IMR-90 (cell line): ENCODE measurements at regions not wholly inside any gene's neighbourhood (a gene's known extent, or its start where the extent isn't known, plus 50 kb on each side); places are given as distances from the start of the nearest gene placed in this dataset.

Experiments
- ATAC-seq: fragments of 200-7000 bp; cut with Tn5 transposase; 2 replicates; pipeline ENCODE4 v1.9.1; 2020; ENCODE audit warnings: low read depth, mild to moderate bottlenecking, moderate library complexity
- BruUV-seq: library from RNA; stranded (reverse); fragments of 400-500 nt; replicated peaks from 2 replicates; lab custom pipeline; 2021; lab: Mats Ljungman, UMichigan
- CTCF ChIA-PET: fragments of 300-600 bp; formaldehyde crosslinking; extraction: SDS; loops from one replicate; lab custom pipeline; 2021; ENCODE audit warnings: antibody characterized with exemption; lab: Yijun Ruan, JAX
- POLR2A ChIA-PET: fragments of 300-600 bp; sonication (Branson Sonifier 250); formaldehyde crosslinking; loops from one replicate; lab custom pipeline; 2022; ENCODE audit warnings: antibody characterized with exemption; ENCODE audit not compliant: unreplicated experiment; lab: Charles Lee
- DNase-seq: peaks from one replicate; pipeline ENCODE4 v3.0.0; 2013
- H2AFZ ChIP-seq: replicated peaks from 2 replicates; pipeline ENCODE3; 2013; ENCODE audit warnings: low read length, mild to moderate bottlenecking; ENCODE audit not compliant: poor library complexity
- H2AK5ac ChIP-seq: 2 replicates; pipeline ENCODE4 v1.6.1; 2013; ENCODE audit warnings: low read depth, low read length, inconsistent platforms
- H2AK9ac ChIP-seq: replicated peaks from 2 replicates; pipeline ENCODE3; 2013; ENCODE audit warnings: mild to moderate bottlenecking, low read depth, low read length, moderate library complexity; ENCODE audit not compliant: poor library complexity
- H2BK120ac ChIP-seq: 2 replicates; pipeline ENCODE4 v1.6.1; 2013; ENCODE audit warnings: low read depth, low read length, inconsistent platforms
- H2BK15ac ChIP-seq: 3 replicates; pipeline ENCODE4 v1.6.1; 2013; ENCODE audit warnings: low read depth, low read length, inconsistent platforms
- H2BK20ac ChIP-seq: 2 replicates; pipeline ENCODE4 v1.6.1; 2013; ENCODE audit warnings: low read depth, mild to moderate bottlenecking, inconsistent platforms, low read length, moderate library complexity
- H2BK5ac ChIP-seq: 2 replicates; pipeline ENCODE4 v1.6.1; 2013; ENCODE audit warnings: mild to moderate bottlenecking, low read depth, low read length, inconsistent platforms; ENCODE audit not compliant: poor library complexity, severe bottlenecking
- H3K14ac ChIP-seq: replicated peaks from 2 replicates; pipeline ENCODE4 v1.6.1; 2013; ENCODE audit warnings: low read depth, low read length, inconsistent platforms
- H3K18ac ChIP-seq: 2 replicates; pipeline ENCODE4 v1.6.1; 2013; ENCODE audit warnings: low read depth, low read length, control low read depth
- H3K23ac ChIP-seq: 2 replicates; pipeline ENCODE4 v1.6.1; 2013; ENCODE audit warnings: low read depth, low read length, inconsistent platforms
- H3K27ac ChIP-seq: 2 replicates; pipeline ENCODE4 v1.5.1; 2013; ENCODE audit warnings: mild to moderate bottlenecking, control low read depth, low read length; ENCODE audit not compliant: insufficient read depth
- H3K27me3 ChIP-seq: 2 replicates; pipeline ENCODE4 v1.6.1; 2013; ENCODE audit warnings: low read length; ENCODE audit not compliant: control insufficient read depth, insufficient read depth
- H3K36me3 ChIP-seq: 2 replicates; pipeline ENCODE4 v1.6.1; 2013; ENCODE audit warnings: low read length, mixed read lengths; ENCODE audit not compliant: control insufficient read depth, insufficient read depth
- H3K4ac ChIP-seq: 2 replicates; pipeline ENCODE4 v1.6.1; 2013; ENCODE audit warnings: low read depth, low read length, inconsistent platforms
- H3K4me1 ChIP-seq: 2 replicates; pipeline ENCODE4 v1.6.1; 2013; ENCODE audit warnings: low read length, mixed read lengths; ENCODE audit not compliant: control insufficient read depth, insufficient read depth
- H3K4me2 ChIP-seq: 2 replicates; pipeline ENCODE4 v1.6.1; 2013; ENCODE audit warnings: low read depth, mild to moderate bottlenecking, control low read depth, low read length, moderate library complexity
- H3K4me3 ChIP-seq: 2 replicates; pipeline ENCODE4 v1.5.1; 2013; ENCODE audit warnings: low read depth, mild to moderate bottlenecking, control low read depth, low read length, moderate library complexity; ENCODE audit not compliant: insufficient read depth
- H3K56ac ChIP-seq: 2 replicates; pipeline ENCODE4 v1.6.1; 2013; ENCODE audit warnings: low read length, inconsistent platforms; ENCODE audit not compliant: insufficient read depth; ENCODE audit errors: extremely low read depth
- H3K79me1 ChIP-seq, 2 experiments: 2 replicates each; pipeline ENCODE4 v1.6.1; 2013; ENCODE audit warnings: low read length in 2 of 2, inconsistent platforms in 1 of 2, low read depth in 1 of 2
- H3K9ac ChIP-seq: 2 replicates; pipeline ENCODE4 v1.6.1; 2013; ENCODE audit warnings: low read depth, low read length, control low read depth
- H3K9me1 ChIP-seq: 2 replicates; pipeline ENCODE4 v1.6.1; 2013; ENCODE audit warnings: low read length, inconsistent platforms; ENCODE audit not compliant: insufficient read depth
- H3K9me3 ChIP-seq: 2 replicates; pipeline ENCODE4 v1.6.1; 2013; ENCODE audit warnings: low read length; ENCODE audit not compliant: control insufficient read depth, insufficient read depth
- H4K20me1 ChIP-seq: 2 replicates; pipeline ENCODE4 v1.6.1; 2013; ENCODE audit warnings: low read length, inconsistent platforms; ENCODE audit not compliant: insufficient read depth
- H4K5ac ChIP-seq: 2 replicates; pipeline ENCODE4 v1.6.1; 2013; ENCODE audit warnings: mild to moderate bottlenecking, low read depth, low read length, control low read depth
- H4K8ac ChIP-seq, 2 experiments: 2 replicates each; pipeline ENCODE4 v1.6.1; 2013; ENCODE audit warnings: low read depth in 2 of 2, low read length in 2 of 2, control low read depth in 1 of 2, inconsistent platforms in 1 of 2
- H4K91ac ChIP-seq: 2 replicates; pipeline ENCODE4 v1.6.1; 2013; ENCODE audit warnings: low read depth, low read length, inconsistent platforms; ENCODE audit not compliant: insufficient read depth
- BHLHE40 ChIP-seq: fragments of 150-350 bp; IDR thresholded peaks from 2 replicates; pipeline ENCODE4 v1.6.1; 2016; ENCODE audit warnings: mild to moderate bottlenecking, low read depth, low read length
- CEBPB ChIP-seq: IDR thresholded peaks from 2 replicates; pipeline ENCODE4 v1.6.1; 2012; ENCODE audit warnings: low read depth, low read length, improper control_type of control experiment
- CHD1 ChIP-seq: IDR thresholded peaks from 2 replicates; pipeline ENCODE4 v1.6.1; 2012; ENCODE audit warnings: low read depth, low read length, improper control_type of control experiment
- FOS ChIP-seq: fragments of 150-350 bp; IDR thresholded peaks from 2 replicates; pipeline ENCODE4 v1.6.1; 2016; ENCODE audit warnings: low read depth, low read length
- MAFK ChIP-seq: IDR thresholded peaks from 2 replicates; pipeline ENCODE4 v1.6.1; 2012; ENCODE audit warnings: low read depth, low read length, improper control_type of control experiment
- MAZ ChIP-seq: IDR thresholded peaks from 2 replicates; pipeline ENCODE4 v1.6.1; 2012; ENCODE audit warnings: low read depth, mild to moderate bottlenecking, low read length, improper control_type of control experiment, moderate library complexity, borderline replicate concordance
- MXI1 ChIP-seq: IDR thresholded peaks from 2 replicates; pipeline ENCODE4 v1.6.1; 2012; ENCODE audit warnings: low read depth, mild to moderate bottlenecking, low read length, moderate library complexity, borderline replicate concordance
- NFE2L2 ChIP-seq: fragments of 150-350 bp; IDR thresholded peaks from 2 replicates; pipeline ENCODE4 v1.6.1; 2016; ENCODE audit warnings: low read depth, mild to moderate bottlenecking, low read length
- POLR2A ChIP-seq: IDR thresholded peaks from 2 replicates; pipeline ENCODE4 v1.6.1; 2012; ENCODE audit warnings: mild to moderate bottlenecking, low read depth, low read length
- RAD21 ChIP-seq: IDR thresholded peaks from 2 replicates; pipeline ENCODE4 v1.6.1; 2012; ENCODE audit warnings: low read length, improper control_type of control experiment
- RCOR1 ChIP-seq: IDR thresholded peaks from 2 replicates; pipeline ENCODE4 v1.6.1; 2012; ENCODE audit warnings: mild to moderate bottlenecking, low read length, improper control_type of control experiment; ENCODE audit not compliant: insufficient replicate concordance
- RFX5 ChIP-seq: IDR thresholded peaks from 2 replicates; pipeline ENCODE4 v1.8.0; 2012; ENCODE audit warnings: low read depth, mild to moderate bottlenecking, low read length, moderate library complexity
- SMC3 ChIP-seq: fragments of 150-350 bp; IDR thresholded peaks from 2 replicates; pipeline ENCODE4 v1.6.1; 2016; ENCODE audit warnings: low read depth, mild to moderate bottlenecking, antibody characterized with exemption, low read length, moderate library complexity
- WGBS, 2 experiments: methylation state at CpG; one replicate each; pipeline versions ENCODE4 v1.1.5 to v1.1.7; 2013; ENCODE audit warnings: missing lambda C conversion rate in 2 of 2; ENCODE audit not compliant: insufficient read length in 1 of 2; ENCODE audit errors: extremely low coverage in 2 of 2; 5-methylcytosine and 5-hydroxymethylcytosine counted together
- dilution Hi-C: fragments of 300-500 bp; cut with HindIII; formaldehyde crosslinking; loops from one replicate; pipeline ENCODE4 v1.14.3; 2018; ENCODE audit warnings: low sequenced_read_pairs; ENCODE audit not compliant: unreplicated experiment
- in situ Hi-C: fragments of 300-500 bp; cut with MboI; formaldehyde crosslinking; loops from 3 replicates; pipeline ENCODE4 v1.14.3; 2019; ENCODE audit warnings: low sequenced_read_pairs, inconsistent platforms, mixed read lengths
- intact Hi-C: fragments of 100-400 bp; cut with micrococcal nuclease; formaldehyde crosslinking; loops from 2 replicates; pipeline ENCODE4 v1.10.0; 2022
- TF ChIP-seq, protein P1 (sequence below): fragments of 150-350 bp; IDR thresholded peaks from 2 replicates; pipeline ENCODE4 v1.6.1; 2017; ENCODE audit warnings: mild to moderate bottlenecking, antibody characterized with exemption, low read length, low read depth
- TF ChIP-seq, protein P2 (sequence below): conservative IDR thresholded peaks from 2 replicates; pipeline ENCODE4 v1.5.1; 2012; ENCODE audit warnings: mild to moderate bottlenecking, low read depth, low read length, improper control_type of control experiment
- TF ChIP-seq, protein P3 (sequence below): fragments of 150-350 bp; IDR thresholded peaks from 2 replicates; pipeline ENCODE4 v1.6.1; 2016; ENCODE audit warnings: low read depth, mild to moderate bottlenecking, low read length, moderate library complexity, borderline replicate concordance

DNA sequence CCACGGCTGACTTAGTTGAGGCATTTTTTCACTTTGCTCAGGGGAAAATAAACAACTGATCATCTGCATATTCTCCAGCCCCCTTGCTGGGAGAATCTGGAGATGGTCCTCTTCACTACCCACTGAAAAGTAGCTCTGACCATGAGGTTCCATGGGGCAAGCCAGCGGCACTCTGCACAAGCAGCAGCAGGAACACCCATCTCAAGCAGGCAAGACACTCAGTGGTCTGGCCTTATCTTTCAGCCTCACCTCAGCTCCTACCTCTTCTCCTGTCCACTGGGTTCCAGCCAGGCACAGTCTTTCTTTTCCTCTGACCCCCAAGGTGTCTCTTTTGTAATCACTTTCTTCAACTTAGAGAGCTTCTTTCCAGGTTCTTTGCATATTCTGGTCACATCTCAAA is 280.8 kb upstream of the GRIA1 start:
- TF ChIP-seq POLR2A (no peak), MXI1 (no peak), SMC3 (no peak), FOS (no peak), RCOR1 (no peak), CHD1 (no peak), RAD21 (no peak), MAFK (no peak), BHLHE40 (no peak), CEBPB (no peak), NFE2L2 (no peak), MAZ (no peak), RFX5 (no peak)
- TF ChIP-seq, protein P1, sequence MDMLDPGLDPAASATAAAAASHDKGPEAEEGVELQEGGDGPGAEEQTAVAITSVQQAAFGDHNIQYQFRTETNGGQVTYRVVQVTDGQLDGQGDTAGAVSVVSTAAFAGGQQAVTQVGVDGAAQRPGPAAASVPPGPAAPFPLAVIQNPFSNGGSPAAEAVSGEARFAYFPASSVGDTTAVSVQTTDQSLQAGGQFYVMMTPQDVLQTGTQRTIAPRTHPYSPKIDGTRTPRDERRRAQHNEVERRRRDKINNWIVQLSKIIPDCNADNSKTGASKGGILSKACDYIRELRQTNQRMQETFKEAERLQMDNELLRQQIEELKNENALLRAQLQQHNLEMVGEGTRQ = no peak
- TF ChIP-seq, protein P2, sequence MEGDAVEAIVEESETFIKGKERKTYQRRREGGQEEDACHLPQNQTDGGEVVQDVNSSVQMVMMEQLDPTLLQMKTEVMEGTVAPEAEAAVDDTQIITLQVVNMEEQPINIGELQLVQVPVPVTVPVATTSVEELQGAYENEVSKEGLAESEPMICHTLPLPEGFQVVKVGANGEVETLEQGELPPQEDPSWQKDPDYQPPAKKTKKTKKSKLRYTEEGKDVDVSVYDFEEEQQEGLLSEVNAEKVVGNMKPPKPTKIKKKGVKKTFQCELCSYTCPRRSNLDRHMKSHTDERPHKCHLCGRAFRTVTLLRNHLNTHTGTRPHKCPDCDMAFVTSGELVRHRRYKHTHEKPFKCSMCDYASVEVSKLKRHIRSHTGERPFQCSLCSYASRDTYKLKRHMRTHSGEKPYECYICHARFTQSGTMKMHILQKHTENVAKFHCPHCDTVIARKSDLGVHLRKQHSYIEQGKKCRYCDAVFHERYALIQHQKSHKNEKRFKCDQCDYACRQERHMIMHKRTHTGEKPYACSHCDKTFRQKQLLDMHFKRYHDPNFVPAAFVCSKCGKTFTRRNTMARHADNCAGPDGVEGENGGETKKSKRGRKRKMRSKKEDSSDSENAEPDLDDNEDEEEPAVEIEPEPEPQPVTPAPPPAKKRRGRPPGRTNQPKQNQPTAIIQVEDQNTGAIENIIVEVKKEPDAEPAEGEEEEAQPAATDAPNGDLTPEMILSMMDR = no peak
- TF ChIP-seq, protein P3, sequence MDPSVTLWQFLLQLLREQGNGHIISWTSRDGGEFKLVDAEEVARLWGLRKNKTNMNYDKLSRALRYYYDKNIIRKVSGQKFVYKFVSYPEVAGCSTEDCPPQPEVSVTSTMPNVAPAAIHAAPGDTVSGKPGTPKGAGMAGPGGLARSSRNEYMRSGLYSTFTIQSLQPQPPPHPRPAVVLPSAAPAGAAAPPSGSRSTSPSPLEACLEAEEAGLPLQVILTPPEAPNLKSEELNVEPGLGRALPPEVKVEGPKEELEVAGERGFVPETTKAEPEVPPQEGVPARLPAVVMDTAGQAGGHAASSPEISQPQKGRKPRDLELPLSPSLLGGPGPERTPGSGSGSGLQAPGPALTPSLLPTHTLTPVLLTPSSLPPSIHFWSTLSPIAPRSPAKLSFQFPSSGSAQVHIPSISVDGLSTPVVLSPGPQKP = no peak
- Histone ChIP-seq H3K27ac (no peak overlapping the region), H3K9me1 (no peaks in the 10 kb centered on the region), H3K14ac (no peak overlapping the region), H3K4ac (no peak overlapping the region), H3K4me1 (no peaks in the 10 kb centered on the region), H3K4me2 (no peak overlapping the region), H2BK120ac (no peak overlapping the region), H3K27me3 (no peaks in the 10 kb centered on the region), H2AK5ac (no peak overlapping the region), H3K9me3 (peaks cover 10% of the 10 kb centered on the region), H4K8ac (no peak overlapping the region), H3K9ac (no peak overlapping the region), H3K18ac (no peak overlapping the region), H4K20me1 (no peaks in the 10 kb centered on the region), H2BK5ac (no peak overlapping the region), H2AK9ac (no peak overlapping the region), H2BK20ac (no peak overlapping the region), H3K23ac (no peak overlapping the region), H4K5ac (no peak overlapping the region), H4K91ac (no peak overlapping the region), H3K4me3 (no peak overlapping the region), H3K79me1 (no peaks in the 10 kb centered on the region), H2BK15ac (no peak overlapping the region), H2AFZ (no peak overlapping the region), H3K36me3 (no peaks in the 10 kb centered on the region), H3K56ac (no peak overlapping the region)
- ChIA-PET CTCF (no interaction called here), POLR2A (no interaction called here)
- dilution Hi-C loops (no loop called here), in situ Hi-C loops (no loop called here), intact Hi-C loops (no loop called here)
- BruUV-seq = no TSS peak
- 40% methylated on average over 1 of the region's 2 CpGs; no CpG with 5 or more reads in 1 of the 2 experiments for WGBS, 2 experiments
- DNase-seq (no peak), ATAC-seq (no peak)
